PC-9 (cell line): ENCODE measurements at regions not wholly inside any gene's neighbourhood (a gene's known extent, or its start where the extent isn't known, plus 50 kb on each side); places are given as distances from the start of the nearest gene placed in this dataset.

ENCODE experiments used
- BruUV-seq: library from RNA; stranded (reverse); fragments of 400-500 nt; replicated peaks from 2 replicates; lab custom pipeline; 2021; lab: Mats Ljungman, UMichigan
- CTCF ChIA-PET: fragments of 300-600 bp; sonication (Branson Sonifier 250); formaldehyde crosslinking; loops from one replicate; lab custom pipeline; 2022; ENCODE audit warnings: antibody characterized with exemption; lab: Charles Lee
- POLR2A ChIA-PET: fragments of 300-600 bp; sonication (Branson Sonifier 250); formaldehyde crosslinking; loops from one replicate; lab custom pipeline; 2022; ENCODE audit warnings: antibody characterized with exemption; ENCODE audit not compliant: unreplicated experiment; lab: Charles Lee
- DNase-seq, 2 experiments: peaks; one replicate each; pipeline versions ENCODE4 v3.0.0 to v3.0.0-alpha.2; 2015 to 2022; ENCODE audit warnings: mixed read lengths in 1 of 2
- H2AFZ ChIP-seq: fragments of 200-600 bp; sonication (generic); 2 replicates; pipeline ENCODE4 v1.8.1; 2017; ENCODE audit warnings: antibody characterized with exemption
- H3F3A ChIP-seq: fragments of 200-600 bp; sonication (generic); 2 replicates; pipeline ENCODE4 v1.8.1; 2017; ENCODE audit warnings: antibody characterized with exemption, mild to moderate bottlenecking, low read depth; ENCODE audit not compliant: insufficient read depth
- H3K27ac ChIP-seq: fragments of 200-600 bp; sonication (generic); 2 replicates; pipeline ENCODE4 v1.6.1; 2016; ENCODE audit warnings: mixed run types
- H3K27me3 ChIP-seq: fragments of 200-600 bp; sonication (generic); 2 replicates; pipeline ENCODE4 v1.6.1; 2016; ENCODE audit warnings: low read depth, mixed run types; ENCODE audit not compliant: insufficient read depth
- H3K36me3 ChIP-seq: fragments of 200-600 bp; sonication (generic); 2 replicates; pipeline ENCODE4 v1.6.1; 2016; ENCODE audit warnings: low read depth, mixed run types
- H3K4me1 ChIP-seq: fragments of 200-600 bp; sonication (generic); replicated peaks from 2 replicates; pipeline ENCODE4 v1.6.1; 2016; ENCODE audit warnings: mixed run types; ENCODE audit not compliant: insufficient read depth
- H3K4me2 ChIP-seq: fragments of 200-600 bp; sonication (generic); 2 replicates; pipeline ENCODE4 v1.6.1; 2017; ENCODE audit warnings: mixed run types
- H3K4me3 ChIP-seq: fragments of 200-600 bp; sonication (generic); 2 replicates; pipeline ENCODE4 v1.6.1; 2016; ENCODE audit warnings: mixed run types
- H3K79me2 ChIP-seq: fragments of 200-600 bp; sonication (generic); 2 replicates; pipeline ENCODE4 v1.6.1; 2017; ENCODE audit warnings: low read depth, mixed run types
- H3K9me2 ChIP-seq: fragments of 200-600 bp; sonication (generic); 2 replicates; pipeline ENCODE4 v1.8.1; 2017; ENCODE audit warnings: mild to moderate bottlenecking; ENCODE audit not compliant: insufficient read depth
- H3K9me3 ChIP-seq: fragments of 200-600 bp; sonication (generic); 2 replicates; pipeline ENCODE4 v1.8.1; 2016; ENCODE audit warnings: low read depth; ENCODE audit not compliant: insufficient read depth
- H4K20me1 ChIP-seq: fragments of 200-600 bp; sonication (generic); 2 replicates; pipeline ENCODE4 v1.8.1; 2017; ENCODE audit not compliant: insufficient read depth
- EZH2 ChIP-seq: fragments of 200-600 bp; sonication (generic); IDR thresholded peaks from 2 replicates; pipeline ENCODE4 v1.8.0; 2017; ENCODE audit warnings: antibody characterized with exemption, low read depth
- intact Hi-C: fragments of 100-400 bp; cut with micrococcal nuclease; formaldehyde crosslinking; loops from one replicate; pipeline ENCODE4 v1.10.0; 2022; ENCODE audit not compliant: unreplicated experiment
- TF ChIP-seq, protein P1 (sequence below): fragments of 200-600 bp; sonication (generic); conservative IDR thresholded peaks from 2 replicates; pipeline ENCODE4 v1.6.1; 2017; ENCODE audit warnings: mixed run types, antibody characterized with exemption, mild to moderate bottlenecking, moderate library complexity

DNA sequence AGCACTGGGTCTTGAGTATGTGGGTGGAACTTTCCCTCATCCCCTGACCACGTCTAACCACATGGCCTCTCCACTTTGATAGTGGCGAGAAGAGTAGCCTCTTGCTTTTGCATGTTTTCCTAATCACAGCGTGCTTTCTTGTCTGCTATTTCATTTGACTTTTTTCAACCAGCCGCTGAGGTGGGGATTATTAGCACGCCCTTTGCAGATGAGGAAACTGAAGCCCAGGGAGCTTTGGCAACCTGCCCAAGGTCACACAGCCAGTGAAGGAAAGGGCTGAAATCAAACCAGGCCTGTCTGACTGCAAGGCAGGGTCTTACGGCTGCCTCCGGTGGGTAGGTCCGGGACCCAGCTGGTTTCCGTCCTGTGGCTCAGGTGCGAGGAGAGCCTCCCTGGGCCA, 106.5 kb upstream of the MSX2 start:
- Histone ChIP-seq H3K9me2 (no peaks in the 10 kb centered on the region), H3K4me2 (no peak overlapping the region), H3F3A (no peaks in the 10 kb centered on the region), H2AFZ (no peak overlapping the region), H3K27ac (no peak overlapping the region), H4K20me1 (no peaks in the 10 kb centered on the region), H3K27me3 (peaks cover 84% of the 10 kb centered on the region), H3K4me3 (no peak overlapping the region), H3K79me2 (no peaks in the 10 kb centered on the region), H3K9me3 (no peaks in the 10 kb centered on the region), H3K36me3 (no peaks in the 10 kb centered on the region), H3K4me1 (no peaks in the 10 kb centered on the region)
- intact Hi-C loops, result no loop called here
- POLR2A ChIA-PET, result no interaction called here
- DNase-seq, result no peak
- TF ChIP-seq, protein P1, sequence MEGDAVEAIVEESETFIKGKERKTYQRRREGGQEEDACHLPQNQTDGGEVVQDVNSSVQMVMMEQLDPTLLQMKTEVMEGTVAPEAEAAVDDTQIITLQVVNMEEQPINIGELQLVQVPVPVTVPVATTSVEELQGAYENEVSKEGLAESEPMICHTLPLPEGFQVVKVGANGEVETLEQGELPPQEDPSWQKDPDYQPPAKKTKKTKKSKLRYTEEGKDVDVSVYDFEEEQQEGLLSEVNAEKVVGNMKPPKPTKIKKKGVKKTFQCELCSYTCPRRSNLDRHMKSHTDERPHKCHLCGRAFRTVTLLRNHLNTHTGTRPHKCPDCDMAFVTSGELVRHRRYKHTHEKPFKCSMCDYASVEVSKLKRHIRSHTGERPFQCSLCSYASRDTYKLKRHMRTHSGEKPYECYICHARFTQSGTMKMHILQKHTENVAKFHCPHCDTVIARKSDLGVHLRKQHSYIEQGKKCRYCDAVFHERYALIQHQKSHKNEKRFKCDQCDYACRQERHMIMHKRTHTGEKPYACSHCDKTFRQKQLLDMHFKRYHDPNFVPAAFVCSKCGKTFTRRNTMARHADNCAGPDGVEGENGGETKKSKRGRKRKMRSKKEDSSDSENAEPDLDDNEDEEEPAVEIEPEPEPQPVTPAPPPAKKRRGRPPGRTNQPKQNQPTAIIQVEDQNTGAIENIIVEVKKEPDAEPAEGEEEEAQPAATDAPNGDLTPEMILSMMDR, result no peak
- no peak for TF ChIP-seq EZH2
- BruUV-seq, result no TSS peak
- CTCF ChIA-PET, result no interaction called here

DNA sequence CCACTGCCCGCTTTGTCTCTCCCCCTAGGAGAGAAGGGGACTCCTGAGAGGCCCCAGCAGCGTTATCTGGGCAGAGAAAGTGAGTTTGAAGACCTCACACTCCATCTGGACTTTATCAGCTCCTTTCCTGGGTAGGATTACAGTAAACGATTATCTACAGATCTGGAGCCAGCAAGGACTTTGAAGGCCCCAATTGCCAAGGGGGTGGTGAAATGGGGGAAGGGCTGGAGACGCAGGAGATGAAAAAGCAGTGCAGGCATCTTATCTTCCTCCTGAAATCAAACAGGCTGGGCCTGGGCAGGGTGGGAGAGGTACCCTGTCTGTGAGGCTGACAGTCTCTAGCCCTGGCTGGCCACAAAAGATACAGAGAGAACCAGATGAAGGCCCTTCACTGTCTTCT, 105.8 kb upstream of the MSX2 start:
- no peak overlapping the region for H2AFZ ChIP-seq
- H3K79me2 ChIP-seq, result no peaks in the 10 kb centered on the region
- H3K4me1 ChIP-seq, result no peaks in the 10 kb centered on the region
- H3F3A ChIP-seq, result no peaks in the 10 kb centered on the region
- no peaks in the 10 kb centered on the region for H4K20me1 ChIP-seq
- H3K9me2 ChIP-seq, result no peaks in the 10 kb centered on the region
- no peaks in the 10 kb centered on the region for H3K9me3 ChIP-seq
- intact Hi-C loops, result no loop called here
- BruUV-seq, result no TSS peak
- POLR2A ChIA-PET, result no interaction called here
- TF ChIP-seq, protein P1, result no peak
- no peak for TF ChIP-seq EZH2
- CTCF ChIA-PET, result no interaction called here
- H3K36me3 ChIP-seq, result no peaks in the 10 kb centered on the region
- DNase-seq, result no peak
- H3K4me3 ChIP-seq, result no peak overlapping the region
- no peak overlapping the region for H3K4me2 ChIP-seq
- no peak overlapping the region for H3K27ac ChIP-seq
- peaks cover 88% of the 10 kb centered on the region for H3K27me3 ChIP-seq

DNA sequence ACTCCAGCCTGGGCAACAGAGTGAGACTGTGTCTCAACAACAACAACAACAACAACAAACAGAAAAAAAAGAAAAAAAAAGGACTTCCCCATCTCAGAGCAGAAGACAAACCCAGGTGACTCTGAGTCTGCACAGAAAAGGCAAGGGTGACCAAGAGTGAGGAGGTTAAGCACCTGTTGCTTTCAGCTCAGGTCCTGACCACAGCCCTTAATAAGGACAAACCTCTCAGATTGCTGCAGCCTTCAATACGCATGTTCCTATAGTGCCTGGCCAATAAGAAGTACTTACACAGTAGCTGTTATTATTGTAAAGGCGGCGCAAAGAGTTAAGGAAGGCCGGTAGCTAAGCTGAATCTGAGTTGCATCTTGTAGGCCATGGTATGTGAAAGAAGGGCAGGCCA, 102.3 kb upstream of the MSX2 start:
- Histone ChIP-seq H3F3A (no peaks in the 10 kb centered on the region), H3K4me1 (no peaks in the 10 kb centered on the region), H3K27ac (no peak overlapping the region), H3K36me3 (no peaks in the 10 kb centered on the region), H2AFZ (no peak overlapping the region), H3K4me3 (no peak overlapping the region), H3K27me3 (peaks cover 95% of the 10 kb centered on the region), H4K20me1 (no peaks in the 10 kb centered on the region), H3K79me2 (no peaks in the 10 kb centered on the region), H3K9me2 (no peaks in the 10 kb centered on the region), H3K4me2 (no peak overlapping the region), H3K9me3 (no peaks in the 10 kb centered on the region)
- ChIA-PET POLR2A (no interaction called here), CTCF (no interaction called here)
- BruUV-seq, result no TSS peak
- no peak for DNase-seq
- TF ChIP-seq EZH2, result no peak
- TF ChIP-seq, protein P1, result no peak
- intact Hi-C loops, result no loop called here
